ENCODE measurements at regions not wholly inside any gene's neighbourhood (a gene's known extent, or its start where the extent isn't known, plus 50 kb on each side); places are given as distances from the start of the nearest gene placed in this dataset.

GRCh38 chr10:3622845-3623621, 162.0 kb downstream of the KLF6 start:
- DNase-seq: no peak

GRCh38 chr10:3622427-3622826, 162.6 kb downstream of the KLF6 start:
- no peak for DNase-seq

- no peak for DNase-seq
Measured at GRCh38 chr10:3620818-3621217, 164.2 kb downstream of the KLF6 start.

GRCh38 chr10:3619241-3619640, 165.8 kb downstream of the KLF6 start:
- DNase-seq: peak; percentile 7

- no peak for DNase-seq
Measured at GRCh38 chr10:3616880-3617279, 168.1 kb downstream of the KLF6 start.

GRCh38 chr10:3613318-3613717, 171.7 kb downstream of the KLF6 start:
- DNase-seq: no peak

GRCh38 chr10:3612183-3613001, 172.6 kb downstream of the KLF6 start:
- DNase-seq: no peak

GRCh38 chr10:3606309-3606708, 178.7 kb downstream of the KLF6 start:
- no peak for DNase-seq

GRCh38 chr10:3605882-3606281, 179.1 kb downstream of the KLF6 start:
- DNase-seq: no peak

- no peak for DNase-seq
Measured at GRCh38 chr10:3595736-3596135, 189.3 kb downstream of the KLF6 start.

GRCh38 chr10:3593611-3594010, 191.4 kb downstream of the KLF6 start:
- no peak for DNase-seq

GRCh38 chr10:3592424-3592823, 192.6 kb downstream of the KLF6 start:
- no peak for DNase-seq

GRCh38 chr10:3588816-3589215, 196.2 kb downstream of the KLF6 start:
- DNase-seq: no peak

- DNase-seq: no peak
Measured at GRCh38 chr10:3588346-3588745, 196.7 kb downstream of the KLF6 start.

- no peak for DNase-seq
Measured at GRCh38 chr10:3584926-3585784, 199.9 kb downstream of the KLF6 start.

- DNase-seq: no peak
Measured at GRCh38 chr10:3580565-3580964, 204.4 kb downstream of the KLF6 start.

- DNase-seq: no peak
Measured at GRCh38 chr10:3579845-3580244, 205.2 kb downstream of the KLF6 start.

GRCh38 chr10:3578682-3579081, 206.3 kb downstream of the KLF6 start:
- DNase-seq: no peak

- no peak for DNase-seq
Measured at GRCh38 chr10:3578159-3578558, 206.8 kb downstream of the KLF6 start.

- no peak for DNase-seq
Measured at GRCh38 chr10:3574451-3574850, 210.6 kb downstream of the KLF6 start.

- no peak for DNase-seq
Measured at GRCh38 chr10:3573498-3573897, 211.5 kb downstream of the KLF6 start.

GRCh38 chr10:3571310-3571825, 213.6 kb downstream of the KLF6 start:
- no peak for DNase-seq

GRCh38 chr10:3570855-3571266, 214.1 kb downstream of the KLF6 start:
- DNase-seq: no peak
